GM12865 (cell line): ENCODE measurements at regions not wholly inside any gene's neighbourhood (a gene's known extent, or its start where the extent isn't known, plus 50 kb on each side); places are given as distances from the start of the nearest gene placed in this dataset.

ENCODE experiments used
- DNase-seq: peaks from one replicate; pipeline ENCODE4 v3.0.0; 2010; ENCODE audit warnings: low read depth
- H3K4me3 ChIP-seq: 2 replicates; pipeline ENCODE4 v1.5.1; 2011; ENCODE audit warnings: mild to moderate bottlenecking, low read depth, low read length, control low read depth
- TF ChIP-seq, protein P1 (sequence below): IDR thresholded peaks from 2 replicates; pipeline ENCODE4 v1.5.1; 2011; ENCODE audit warnings: low read length, control low read depth, low read depth, inconsistent platforms; ENCODE audit not compliant: insufficient read depth; ENCODE audit errors: missing control alignments

DNA sequence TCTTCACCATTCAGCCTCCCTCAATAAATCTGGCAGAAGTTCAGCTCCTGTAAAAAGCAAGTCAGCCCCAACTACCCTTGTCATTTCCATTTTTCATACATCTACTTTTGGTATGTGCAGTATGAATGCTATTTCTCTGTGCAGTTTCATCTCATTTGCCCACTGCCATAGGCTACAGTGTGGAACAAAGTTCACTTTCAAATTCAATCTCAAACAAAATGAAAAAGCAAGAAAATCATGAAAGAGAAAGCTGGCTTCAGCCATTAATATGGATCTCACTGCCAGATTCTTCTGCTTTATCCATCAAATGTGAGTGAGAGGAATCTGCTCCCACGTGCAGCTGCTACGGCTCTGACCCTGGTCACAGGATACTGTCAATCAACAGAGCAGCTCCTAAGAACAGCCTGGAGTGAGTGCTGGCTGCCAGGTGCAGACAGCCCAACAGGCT lies 494.2 kb downstream of the ZNF608 start:
- DNase-seq: no peak
- no peak overlapping the region for H3K4me3 ChIP-seq
- TF ChIP-seq, protein P1, sequence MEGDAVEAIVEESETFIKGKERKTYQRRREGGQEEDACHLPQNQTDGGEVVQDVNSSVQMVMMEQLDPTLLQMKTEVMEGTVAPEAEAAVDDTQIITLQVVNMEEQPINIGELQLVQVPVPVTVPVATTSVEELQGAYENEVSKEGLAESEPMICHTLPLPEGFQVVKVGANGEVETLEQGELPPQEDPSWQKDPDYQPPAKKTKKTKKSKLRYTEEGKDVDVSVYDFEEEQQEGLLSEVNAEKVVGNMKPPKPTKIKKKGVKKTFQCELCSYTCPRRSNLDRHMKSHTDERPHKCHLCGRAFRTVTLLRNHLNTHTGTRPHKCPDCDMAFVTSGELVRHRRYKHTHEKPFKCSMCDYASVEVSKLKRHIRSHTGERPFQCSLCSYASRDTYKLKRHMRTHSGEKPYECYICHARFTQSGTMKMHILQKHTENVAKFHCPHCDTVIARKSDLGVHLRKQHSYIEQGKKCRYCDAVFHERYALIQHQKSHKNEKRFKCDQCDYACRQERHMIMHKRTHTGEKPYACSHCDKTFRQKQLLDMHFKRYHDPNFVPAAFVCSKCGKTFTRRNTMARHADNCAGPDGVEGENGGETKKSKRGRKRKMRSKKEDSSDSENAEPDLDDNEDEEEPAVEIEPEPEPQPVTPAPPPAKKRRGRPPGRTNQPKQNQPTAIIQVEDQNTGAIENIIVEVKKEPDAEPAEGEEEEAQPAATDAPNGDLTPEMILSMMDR: no peak

DNA sequence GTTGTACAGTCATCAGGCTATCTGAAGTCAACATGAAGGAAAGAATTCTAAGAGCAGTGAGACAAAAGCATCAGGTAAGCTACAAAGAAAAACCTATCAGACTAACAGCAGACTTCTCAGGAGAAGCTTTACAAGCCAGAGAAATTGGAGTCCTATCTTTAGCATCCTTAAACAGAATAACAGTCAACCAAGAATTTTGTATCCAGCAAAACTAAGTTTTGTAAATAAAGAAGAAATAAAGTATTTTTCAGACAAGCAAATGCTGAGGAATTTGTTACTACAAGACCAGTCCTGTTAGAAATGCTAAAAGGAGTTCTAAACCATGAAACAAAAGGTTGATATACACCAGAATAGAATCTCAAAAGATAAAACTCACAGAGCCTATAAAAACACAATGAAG lies 501.2 kb downstream of the ZNF608 start:
- H3K4me3 ChIP-seq: no peak overlapping the region
- no peak for DNase-seq
- TF ChIP-seq, protein P1: no peak

DNA sequence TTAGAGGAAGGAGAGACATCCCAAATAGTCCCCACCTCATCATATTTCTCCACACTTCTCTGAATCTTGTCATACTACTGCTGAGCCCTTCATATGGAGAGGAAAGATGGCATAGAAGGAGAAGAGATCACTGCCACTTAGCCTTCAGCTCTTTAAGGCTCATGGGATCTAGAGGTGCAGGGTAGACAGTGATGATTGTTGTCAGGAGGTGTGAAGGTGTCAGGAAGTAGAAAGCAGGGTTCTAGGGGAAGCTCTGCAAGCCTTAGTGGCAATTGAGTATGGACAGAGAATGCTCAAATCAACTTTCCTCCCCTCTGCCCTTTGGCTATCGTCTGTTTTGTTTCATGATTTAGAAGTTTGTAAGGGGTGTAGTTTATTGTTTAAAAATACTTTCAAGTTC lies 505.7 kb downstream of the ZNF608 start:
- TF ChIP-seq, protein P1: no peak
- H3K4me3 ChIP-seq: no peak overlapping the region
- no peak for DNase-seq

DNA sequence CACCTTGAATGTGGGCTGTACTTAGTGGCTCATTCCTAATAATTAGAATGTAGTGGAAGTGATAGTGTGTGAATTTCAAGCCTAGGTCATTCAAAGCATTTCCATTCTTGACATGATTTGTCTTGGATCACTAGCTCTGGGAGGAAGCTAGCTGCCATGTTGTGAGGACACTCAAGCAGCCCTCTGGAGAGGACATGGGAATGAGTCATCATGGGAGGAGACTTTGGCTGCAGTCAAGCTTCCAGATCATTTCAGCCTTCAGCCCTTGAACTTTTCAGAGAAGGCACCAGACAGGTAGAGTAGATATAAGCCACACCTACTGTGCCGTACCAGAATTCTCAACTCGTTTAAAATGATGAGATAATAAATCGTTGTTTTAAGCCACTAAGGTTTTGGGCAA lies 506.9 kb downstream of the ZNF608 start:
- DNase-seq: no peak
- TF ChIP-seq, protein P1: no peak
- H3K4me3 ChIP-seq: no peak overlapping the region

DNA sequence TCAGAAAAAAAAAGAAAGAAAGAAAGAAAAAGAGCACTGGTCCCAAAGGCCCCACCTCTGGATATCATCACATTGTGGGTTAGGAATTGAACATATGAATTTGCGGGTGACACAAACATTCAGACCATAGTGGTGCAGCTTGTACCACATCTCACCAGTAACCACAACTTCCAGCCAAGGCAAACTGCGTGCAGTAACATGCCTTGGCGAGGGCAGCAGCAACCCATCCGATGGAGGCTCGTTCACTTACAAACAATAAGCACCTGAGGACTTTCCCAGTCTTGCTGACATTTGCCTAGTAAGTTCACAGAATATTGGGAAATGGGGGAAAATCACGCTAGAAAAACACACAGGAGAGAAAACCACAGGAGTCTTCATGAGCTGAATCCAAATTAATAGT lies 508.1 kb downstream of the ZNF608 start:
- no peak for DNase-seq
- TF ChIP-seq, protein P1: no peak
- H3K4me3 ChIP-seq: no peak overlapping the region

DNA sequence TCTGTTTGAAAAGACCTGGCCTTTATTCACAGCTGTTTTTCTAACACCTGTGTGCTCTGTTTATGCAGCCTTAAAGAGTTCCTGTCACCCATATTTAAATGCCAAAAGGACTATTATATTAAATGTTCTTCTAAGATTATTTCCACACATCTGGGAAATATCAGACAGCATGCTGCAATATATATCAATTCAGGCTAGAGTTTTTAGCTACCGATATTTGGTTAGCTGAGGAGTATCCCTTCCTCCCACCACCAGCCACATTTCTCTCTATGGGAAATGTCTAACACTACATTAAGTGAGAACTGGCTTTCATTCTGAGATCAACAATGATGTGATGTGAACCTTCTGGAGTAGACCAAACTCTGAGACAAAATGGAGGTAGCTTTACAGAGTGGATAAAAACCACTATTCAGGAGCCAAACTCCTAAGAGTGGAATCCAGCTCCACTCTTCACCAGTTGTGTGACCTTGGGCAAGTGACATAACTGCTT lies 509.2 kb downstream of the ZNF608 start:
- H3K4me3 ChIP-seq: no peak overlapping the region
- DNase-seq: no peak
- TF ChIP-seq, protein P1: no peak
